ENCODE measurements at regions not wholly inside any gene's neighbourhood (a gene's known extent, or its start where the extent isn't known, plus 50 kb on each side); places are given as distances from the start of the nearest gene placed in this dataset.

- no peak overlapping the region for H3K23ac ChIP-seq (ENCODE audit: low read depth, low read length)
- H3K9ac ChIP-seq (ENCODE audit: low read depth, low read length), result no peak overlapping the region
- no TSS peak for BruUV-seq (replicated peaks)
- H4K8ac ChIP-seq (ENCODE audit: low read depth in 2 of 2, low read length in 2 of 2), result no peak overlapping the region
- no peaks in the 10 kb centered on the region for H4K20me1 ChIP-seq (ENCODE audit: insufficient read depth, low read length)
- intact Hi-C loops (cut with micrococcal nuclease) (no loop called here), in situ Hi-C loops (cut with MboI; ENCODE audit: low sequenced_read_pairs) (no loop called here), dilution Hi-C loops (cut with HindIII; ENCODE audit: low sequenced_read_pairs, unreplicated experiment) (no loop called here)
- no peak overlapping the region for H2BK15ac ChIP-seq (ENCODE audit: low read depth, low read length)
- H2BK120ac ChIP-seq (ENCODE audit: low read depth, low read length), result no peak overlapping the region
- no peak overlapping the region for H3K4me2 ChIP-seq (ENCODE audit: low read depth, low read length)
- ATAC-seq (ENCODE audit: low read depth) (no peak), DNase-seq (no peak)
- H3K27ac ChIP-seq (ENCODE audit: insufficient read depth, low read length), result no peak overlapping the region
- H4K91ac ChIP-seq (ENCODE audit: insufficient read depth, low read depth, low read length), result no peak overlapping the region
- TF ChIP-seq BHLHE40 (IDR thresholded peaks at IDR 0.05; ENCODE audit: low read depth, low read length) (no peak), FOS (IDR thresholded peaks at IDR 0.05; ENCODE audit: low read depth, low read length) (no peak), CHD1 (IDR thresholded peaks at IDR 0.05; ENCODE audit: low read depth, low read length) (no peak), RCOR1 (IDR thresholded peaks at IDR 0.05; ENCODE audit: insufficient replicate concordance, low read length) (no peak), NFE2L2 (IDR thresholded peaks at IDR 0.05; ENCODE audit: low read depth, low read length) (no peak), SMC3 (IDR thresholded peaks at IDR 0.05; ENCODE audit: low read depth, low read length) (no peak), MXI1 (IDR thresholded peaks at IDR 0.05; ENCODE audit: borderline replicate concordance, low read depth, low read length) (no peak), USF2 (IDR thresholded peaks at IDR 0.05; ENCODE audit: low read depth, low read length) (no peak), MAZ (IDR thresholded peaks at IDR 0.05; ENCODE audit: borderline replicate concordance, low read depth, low read length) (no peak), POLR2A (IDR thresholded peaks at IDR 0.05; ENCODE audit: low read depth, low read length) (no peak), MAFK (IDR thresholded peaks at IDR 0.05; ENCODE audit: low read depth, low read length) (no peak), CEBPB (IDR thresholded peaks at IDR 0.05; ENCODE audit: low read depth, low read length) (no peak)
- TF ChIP-seq, protein P1, sequence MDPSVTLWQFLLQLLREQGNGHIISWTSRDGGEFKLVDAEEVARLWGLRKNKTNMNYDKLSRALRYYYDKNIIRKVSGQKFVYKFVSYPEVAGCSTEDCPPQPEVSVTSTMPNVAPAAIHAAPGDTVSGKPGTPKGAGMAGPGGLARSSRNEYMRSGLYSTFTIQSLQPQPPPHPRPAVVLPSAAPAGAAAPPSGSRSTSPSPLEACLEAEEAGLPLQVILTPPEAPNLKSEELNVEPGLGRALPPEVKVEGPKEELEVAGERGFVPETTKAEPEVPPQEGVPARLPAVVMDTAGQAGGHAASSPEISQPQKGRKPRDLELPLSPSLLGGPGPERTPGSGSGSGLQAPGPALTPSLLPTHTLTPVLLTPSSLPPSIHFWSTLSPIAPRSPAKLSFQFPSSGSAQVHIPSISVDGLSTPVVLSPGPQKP (IDR thresholded peaks at IDR 0.05; ENCODE audit: borderline replicate concordance, low read depth, low read length), result no peak
- TF ChIP-seq, protein P2, sequence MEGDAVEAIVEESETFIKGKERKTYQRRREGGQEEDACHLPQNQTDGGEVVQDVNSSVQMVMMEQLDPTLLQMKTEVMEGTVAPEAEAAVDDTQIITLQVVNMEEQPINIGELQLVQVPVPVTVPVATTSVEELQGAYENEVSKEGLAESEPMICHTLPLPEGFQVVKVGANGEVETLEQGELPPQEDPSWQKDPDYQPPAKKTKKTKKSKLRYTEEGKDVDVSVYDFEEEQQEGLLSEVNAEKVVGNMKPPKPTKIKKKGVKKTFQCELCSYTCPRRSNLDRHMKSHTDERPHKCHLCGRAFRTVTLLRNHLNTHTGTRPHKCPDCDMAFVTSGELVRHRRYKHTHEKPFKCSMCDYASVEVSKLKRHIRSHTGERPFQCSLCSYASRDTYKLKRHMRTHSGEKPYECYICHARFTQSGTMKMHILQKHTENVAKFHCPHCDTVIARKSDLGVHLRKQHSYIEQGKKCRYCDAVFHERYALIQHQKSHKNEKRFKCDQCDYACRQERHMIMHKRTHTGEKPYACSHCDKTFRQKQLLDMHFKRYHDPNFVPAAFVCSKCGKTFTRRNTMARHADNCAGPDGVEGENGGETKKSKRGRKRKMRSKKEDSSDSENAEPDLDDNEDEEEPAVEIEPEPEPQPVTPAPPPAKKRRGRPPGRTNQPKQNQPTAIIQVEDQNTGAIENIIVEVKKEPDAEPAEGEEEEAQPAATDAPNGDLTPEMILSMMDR (conservative IDR thresholded peaks at IDR 0.05; ENCODE audit: low read depth, low read length), result no peak
- no peaks in the 10 kb centered on the region for H3K79me1 ChIP-seq (ENCODE audit: low read depth in 1 of 2, low read length in 2 of 2)
- H2AK9ac ChIP-seq (replicated peaks; ENCODE audit: low read depth, low read length, poor library complexity), result no peak overlapping the region
- no peaks in the 10 kb centered on the region for H3K27me3 ChIP-seq (ENCODE audit: control insufficient read depth, insufficient read depth, low read length)
- no peaks in the 10 kb centered on the region for H3K36me3 ChIP-seq (ENCODE audit: control insufficient read depth, insufficient read depth, low read length)
- no peak overlapping the region for H4K5ac ChIP-seq (ENCODE audit: low read depth, low read length)
- H2BK20ac ChIP-seq (ENCODE audit: low read depth, low read length), result no peak overlapping the region
- no peak overlapping the region for H3K56ac ChIP-seq (ENCODE audit: extremely low read depth, insufficient read depth, low read length)
- H3K4me1 ChIP-seq (ENCODE audit: control insufficient read depth, insufficient read depth, low read length), result no peaks in the 10 kb centered on the region
- H3K14ac ChIP-seq (replicated peaks; ENCODE audit: low read depth, low read length), result no peak overlapping the region
- no peak overlapping the region for H3K4me3 ChIP-seq (ENCODE audit: insufficient read depth, low read depth, low read length)
- ChIA-PET POLR2A (ENCODE audit: unreplicated experiment) (no interaction called here), CTCF (no interaction called here)
- no peak overlapping the region for H2BK5ac ChIP-seq (ENCODE audit: low read depth, low read length, poor library complexity, severe bottlenecking)
- peaks cover 13% of the 10 kb centered on the region for H3K9me3 ChIP-seq (ENCODE audit: control insufficient read depth, insufficient read depth, low read length)
- no peak overlapping the region for H3K4ac ChIP-seq (ENCODE audit: low read depth, low read length)
- H3K9me1 ChIP-seq (ENCODE audit: insufficient read depth, low read length), result no peaks in the 10 kb centered on the region
- WGBS, 2 experiments (ENCODE audit: extremely low coverage in 2 of 2, insufficient read length in 1 of 2), result no CpG with 5 or more reads among the region's 3 CpGs
- H3K18ac ChIP-seq (ENCODE audit: low read depth, low read length), result no peak overlapping the region
- no peak overlapping the region for H2AK5ac ChIP-seq (ENCODE audit: low read depth, low read length)
- no peak overlapping the region for H2AFZ ChIP-seq (replicated peaks; ENCODE audit: low read length, poor library complexity)
Observed at GRCh38 chr10:8128511-8128910, 74.0 kb downstream of the GATA3 start.

Measured in IMR-90 (cell line).